ENCODE measurements at regions not wholly inside any gene's neighbourhood (a gene's known extent, or its start where the extent isn't known, plus 50 kb on each side); places are given as distances from the start of the nearest gene placed in this dataset.

- peaks cover 73% of the 10 kb centered on the region for H3K36me3 ChIP-seq (ENCODE audit: control insufficient read depth, insufficient read depth, low read length)
- ChIA-PET POLR2A (interaction anchor here (0.7 to 1.0 kb wide), 3 partner anchors 9 to 17 kb away, joined by 4 to 6 read pairs (median 4); no protein-coding TSS in a partner anchor), CTCF (ENCODE audit: low intra/inter-chr PET ratio) (no interaction called here)
- no peak overlapping the region for H2AFZ ChIP-seq (ENCODE audit: low read depth, low read length)
- no peak for FAIRE-seq
- H3K4me3 ChIP-seq: no peak overlapping the region
- no TSS peak for BruUV-seq (replicated peaks)
- no peak overlapping the region for H3K27ac ChIP-seq (ENCODE audit: extremely low read depth, low read depth, low read length)
- H3K27me3 ChIP-seq (ENCODE audit: control insufficient read depth in 2 of 2, insufficient read depth in 2 of 2, low read length in 2 of 2): no peaks in the 10 kb centered on the region
- peaks cover 100% of the 10 kb centered on the region for H3K79me2 ChIP-seq (ENCODE audit: control insufficient read depth, insufficient read depth, low read length)
- in situ Hi-C loops (cut with MboI) (no loop called here), intact Hi-C loops (cut with micrococcal nuclease) (no loop called here)
- peaks cover 0 to 39% of the 10 kb centered on the region in 2 experiments; a peak in 3 of 5 replicates for H3K4me1 ChIP-seq (replicated peaks in 1 of 2; ENCODE audit: control insufficient read depth in 2 of 2, insufficient read depth in 2 of 2, low read length in 2 of 2)
- H3K9me1 ChIP-seq (ENCODE audit: control insufficient read depth, insufficient read depth, low read length): no peaks in the 10 kb centered on the region
- no peak for DNase-seq (ENCODE audit: extremely low read depth in 1 of 4, low spot score in 3 of 4)
- no peaks in the 10 kb centered on the region; the same call in 1 of the 2 replicates for H4K20me1 ChIP-seq (replicated peaks; ENCODE audit: control insufficient read depth, insufficient read depth, low read length)
- H3K9ac ChIP-seq (ENCODE audit: insufficient read depth in 1 of 2, low read depth in 2 of 2, low read length in 2 of 2): no peak overlapping the region
- ATAC-seq: no peak
- H3K9me3 ChIP-seq (replicated peaks; ENCODE audit: control insufficient read depth, insufficient read depth, low read depth, low read length): peaks cover 3% of the 10 kb centered on the region; the same call in 1 of the 2 replicates
- H3K4me2 ChIP-seq (ENCODE audit: insufficient read depth, low read length): no peak overlapping the region
- 60% methylated on average over 2 of the region's 2 CpGs for WGBS (ENCODE audit: insufficient coverage, low coverage, missing lambda C conversion rate)
- TF ChIP-seq, protein P1, sequence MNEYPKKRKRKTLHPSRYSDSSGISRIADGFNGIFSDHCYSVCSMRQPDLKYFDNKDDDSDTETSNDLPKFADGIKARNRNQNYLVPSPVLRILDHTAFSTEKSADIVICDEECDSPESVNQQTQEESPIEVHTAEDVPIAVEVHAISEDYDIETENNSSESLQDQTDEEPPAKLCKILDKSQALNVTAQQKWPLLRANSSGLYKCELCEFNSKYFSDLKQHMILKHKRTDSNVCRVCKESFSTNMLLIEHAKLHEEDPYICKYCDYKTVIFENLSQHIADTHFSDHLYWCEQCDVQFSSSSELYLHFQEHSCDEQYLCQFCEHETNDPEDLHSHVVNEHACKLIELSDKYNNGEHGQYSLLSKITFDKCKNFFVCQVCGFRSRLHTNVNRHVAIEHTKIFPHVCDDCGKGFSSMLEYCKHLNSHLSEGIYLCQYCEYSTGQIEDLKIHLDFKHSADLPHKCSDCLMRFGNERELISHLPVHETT (CRISPR knock-in tag; conservative IDR thresholded peaks at IDR 0.05 in 1 of 2, IDR thresholded peaks at IDR 0.05 in 1 of 2): no peak
- TF ChIP-seq, protein P2, sequence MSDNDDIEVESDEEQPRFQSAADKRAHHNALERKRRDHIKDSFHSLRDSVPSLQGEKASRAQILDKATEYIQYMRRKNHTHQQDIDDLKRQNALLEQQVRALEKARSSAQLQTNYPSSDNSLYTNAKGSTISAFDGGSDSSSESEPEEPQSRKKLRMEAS (CRISPR knock-in tag; IDR thresholded peaks at IDR 0.05): no peak
- TF ChIP-seq MXI1 (IDR thresholded peaks at IDR 0.05; ENCODE audit: low read depth, low read length) (no peak), ZNF511 (CRISPR knock-in tag; IDR thresholded peaks at IDR 0.05) (no peak), LARP7 (IDR thresholded peaks at IDR 0.05) (no peak), ZNF707 (CRISPR knock-in tag; conservative IDR thresholded peaks at IDR 0.05) (no peak), CEBPB (tag; IDR thresholded peaks at IDR 0.05) (no peak), TEAD1 (CRISPR knock-in tag; IDR thresholded peaks at IDR 0.05) (no peak), ZNF316 (IDR thresholded peaks at IDR 0.05) (no peak), DEAF1 (CRISPR knock-in tag; IDR thresholded peaks at IDR 0.05) (no peak), RCOR1 (IDR thresholded peaks at IDR 0.05; ENCODE audit: borderline replicate concordance in 1 of 2, low read depth in 2 of 2, low read length in 2 of 2) (no peak), HDAC3 (IDR thresholded peaks at IDR 0.05; ENCODE audit: borderline replicate concordance, partially characterized antibody) (no peak), MYNN (IDR thresholded peaks at IDR 0.05) (no peak), MYNN (CRISPR knock-in tag; IDR thresholded peaks at IDR 0.05) (no peak), SRSF3 (IDR thresholded peaks at IDR 0.05; ENCODE audit: insufficient read depth, low read length) (no peak), THRA (IDR thresholded peaks at IDR 0.05) (no peak), KAT7 (CRISPR knock-in tag; IDR thresholded peaks at IDR 0.05; ENCODE audit: borderline replicate concordance) (no peak), RNF2 (IDR thresholded peaks at IDR 0.05) (no peak), FOXK1 (CRISPR knock-in tag; IDR thresholded peaks at IDR 0.05; ENCODE audit: borderline replicate concordance) (no peak)
Observed at GRCh38 chr3:6523043-6523442, 337.9 kb upstream of the GRM7 start.
